Neural cell (in vitro differentiated cells): ENCODE measurements at regions not wholly inside any gene's neighbourhood (a gene's known extent, or its start where the extent isn't known, plus 50 kb on each side); places are given as distances from the start of the nearest gene placed in this dataset.

ENCODE experiments used
- H2AFZ ChIP-seq: fragments of 200-600, 300-800 bp; sonication (generic), shearing (Covaris generic); 2 replicates; pipeline ENCODE4 v1.6.0; 2014; ENCODE audit warnings: low read depth, mild to moderate bottlenecking, antibody characterized with exemption, low read length, moderate library complexity
- H3F3A ChIP-seq: fragments of 200-600 bp; shearing (Covaris generic); 2 replicates; pipeline ENCODE4 v1.6.1; 2016; ENCODE audit warnings: mild to moderate bottlenecking, moderate library complexity, mixed read lengths, antibody characterized with exemption, low read length; ENCODE audit not compliant: insufficient read depth, poor library complexity, severe bottlenecking
- H3K27ac ChIP-seq: fragments of 200-600, 300-800 bp; sonication (generic), shearing (Covaris generic); 2 replicates; pipeline ENCODE4 v1.5.1; 2014; ENCODE audit warnings: mild to moderate bottlenecking, low read length, moderate library complexity
- H3K27me3 ChIP-seq: fragments of 300-800, 200-600 bp; sonication (generic), shearing (Covaris generic); 2 replicates; pipeline ENCODE4 v1.6.0; 2014; ENCODE audit warnings: mild to moderate bottlenecking, low read depth, low read length, moderate library complexity; ENCODE audit not compliant: insufficient read depth
- H3K36me3 ChIP-seq: fragments of 300-800, 200-600 bp; sonication (generic), shearing (Covaris generic); 2 replicates; pipeline ENCODE4 v1.5.1; 2014; ENCODE audit warnings: mild to moderate bottlenecking, antibody characterized with exemption, low read length, moderate library complexity; ENCODE audit not compliant: insufficient read depth
- H3K4me2 ChIP-seq: fragments of 300-800, 200-600 bp; sonication (generic), shearing (Covaris generic); 2 replicates; pipeline ENCODE4 v1.6.0; 2014; ENCODE audit warnings: mild to moderate bottlenecking, low read length
- H3K4me3 ChIP-seq: fragments of 300-800, 200-600 bp; sonication (generic), shearing (Covaris generic); 2 replicates; pipeline ENCODE4 v1.5.1; 2014; ENCODE audit warnings: mild to moderate bottlenecking, low read length, moderate library complexity
- H3K79me2 ChIP-seq: fragments of 200-600 bp; shearing (Covaris generic); replicated peaks from 2 replicates; pipeline ENCODE4 v1.6.0; 2014; ENCODE audit warnings: mild to moderate bottlenecking, low read length, moderate library complexity; ENCODE audit not compliant: insufficient read depth
- H3K9ac ChIP-seq: fragments of 300-800, 200-600 bp; sonication (generic), shearing (Covaris generic); 2 replicates; pipeline ENCODE4 v1.6.1; 2016; ENCODE audit warnings: mild to moderate bottlenecking, low read length, mixed read lengths
- H3K9me2 ChIP-seq: fragments of 200-600 bp; shearing (Covaris generic); 2 replicates; pipeline ENCODE4 v1.6.1; 2016; ENCODE audit warnings: mild to moderate bottlenecking, low read length, mixed read lengths; ENCODE audit not compliant: insufficient read depth
- H3K9me3 ChIP-seq: fragments of 200-600, 300-800 bp; sonication (generic), shearing (Covaris generic); 2 replicates; pipeline ENCODE4 v1.6.1; 2016; ENCODE audit warnings: mild to moderate bottlenecking, mixed run types, low read length, moderate library complexity, mixed read lengths
- H4K20me1 ChIP-seq: fragments of 200-600 bp; shearing (Covaris generic); 2 replicates; pipeline ENCODE4 v1.6.1; 2016; ENCODE audit warnings: mild to moderate bottlenecking, mixed run types; ENCODE audit not compliant: insufficient read depth
- CTCF ChIP-seq: fragments of 450-650 bp; IDR thresholded peaks from 2 replicates; pipeline ENCODE4 v1.5.1; 2014; ENCODE audit warnings: antibody characterized with exemption, mild to moderate bottlenecking, moderate library complexity; ENCODE audit not compliant: poor library complexity, severe bottlenecking
- EP300 ChIP-seq: fragments of 450-650 bp; conservative IDR thresholded peaks from 2 replicates; pipeline ENCODE4 v1.6.1; 2014; ENCODE audit warnings: antibody characterized with exemption, mild to moderate bottlenecking, moderate library complexity; ENCODE audit not compliant: poor library complexity, severe bottlenecking
- EZH2 ChIP-seq: fragments of 200-600, 300-800 bp; shearing (Covaris generic), sonication (generic); IDR thresholded peaks from 2 replicates; pipeline ENCODE4 v1.6.1; 2014; ENCODE audit warnings: antibody characterized with exemption, low read length, borderline replicate concordance, mild to moderate bottlenecking; ENCODE audit not compliant: insufficient read depth, poor library complexity, severe bottlenecking
- MXI1 ChIP-seq: fragments of 450-650 bp; conservative IDR thresholded peaks from 2 replicates; pipeline ENCODE4 v1.6.1; 2014; ENCODE audit warnings: antibody characterized with exemption, mild to moderate bottlenecking; ENCODE audit not compliant: poor library complexity, severe bottlenecking
- POLR2AphosphoS5 ChIP-seq: IDR thresholded peaks from 2 replicates; pipeline ENCODE4 v1.6.1; 2012
- RAD21 ChIP-seq: fragments of 450-650 bp; conservative IDR thresholded peaks from 2 replicates; pipeline ENCODE4 v1.6.1; 2014; ENCODE audit warnings: antibody characterized with exemption, mild to moderate bottlenecking, moderate library complexity
- REST ChIP-seq: IDR thresholded peaks from 2 replicates; pipeline ENCODE4 v1.6.1; 2012; ENCODE audit warnings: borderline replicate concordance
- SMC3 ChIP-seq: fragments of 450-650 bp; conservative IDR thresholded peaks from 2 replicates; pipeline ENCODE4 v1.6.1; 2014; ENCODE audit warnings: antibody characterized with exemption, mild to moderate bottlenecking, moderate library complexity; ENCODE audit not compliant: poor library complexity
- TAF1 ChIP-seq: IDR thresholded peaks from 2 replicates; pipeline ENCODE4 v1.6.1; 2012; ENCODE audit warnings: low read depth

DNA sequence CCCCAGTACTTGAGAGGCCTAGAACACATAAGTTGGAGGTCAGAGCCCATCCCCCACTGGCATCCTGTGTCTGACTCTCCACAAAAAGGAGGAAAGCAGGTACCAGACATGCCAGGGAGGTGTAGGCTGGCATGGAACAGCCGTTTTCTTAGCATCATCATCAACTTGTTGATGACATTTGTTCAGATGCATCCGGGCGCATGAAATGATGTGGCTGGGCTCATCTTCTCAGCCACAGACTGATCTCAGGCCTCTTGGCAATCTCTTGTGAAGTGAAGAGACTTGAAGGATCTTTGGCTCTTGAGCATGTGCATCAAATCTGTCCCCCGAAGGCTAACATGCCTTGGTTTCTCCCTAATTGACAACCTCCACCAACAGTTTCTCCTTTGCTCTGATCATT, 243.3 kb downstream of the TSN start:
- H3K79me2 ChIP-seq: no peaks in the 10 kb centered on the region
- H3K27ac ChIP-seq: no peak overlapping the region
- H3F3A ChIP-seq: no peaks in the 10 kb centered on the region
- H3K27me3 ChIP-seq: no peaks in the 10 kb centered on the region
- H3K9me2 ChIP-seq: no peaks in the 10 kb centered on the region
- no peak overlapping the region for H3K4me3 ChIP-seq
- no peak overlapping the region for H3K9ac ChIP-seq
- H4K20me1 ChIP-seq: no peaks in the 10 kb centered on the region
- H2AFZ ChIP-seq: no peak overlapping the region
- no peaks in the 10 kb centered on the region for H3K36me3 ChIP-seq
- H3K4me2 ChIP-seq: no peak overlapping the region
- no peaks in the 10 kb centered on the region for H3K9me3 ChIP-seq
- no peak for TF ChIP-seq REST
- TF ChIP-seq TAF1: no peak
- TF ChIP-seq EZH2: no peak
- no peak for TF ChIP-seq SMC3
- TF ChIP-seq CTCF: no peak
- no peak for TF ChIP-seq EP300
- no peak for TF ChIP-seq MXI1
- no peak for TF ChIP-seq RAD21
- no peak for TF ChIP-seq POLR2AphosphoS5

DNA sequence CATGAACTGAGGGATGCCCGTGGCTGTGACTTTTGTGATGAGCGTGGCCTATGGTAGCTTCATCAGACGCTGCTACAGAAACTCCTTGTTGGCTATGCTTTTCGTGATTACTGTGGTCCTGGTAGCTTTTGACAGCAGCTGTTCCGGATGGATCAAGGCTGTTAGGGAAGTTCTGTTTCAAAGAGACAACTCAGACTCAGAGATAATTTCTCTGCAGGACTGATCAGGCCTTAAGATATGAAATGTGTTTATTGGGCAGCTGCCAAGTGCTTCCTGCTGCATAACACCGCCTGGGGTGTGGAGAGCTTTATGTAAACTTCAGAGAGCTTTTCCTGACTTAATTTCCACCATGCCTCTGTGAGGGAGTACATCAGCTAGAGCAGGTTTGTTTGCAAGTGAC, 243.8 kb downstream of the TSN start:
- H3K79me2 ChIP-seq: no peaks in the 10 kb centered on the region
- H3K9me3 ChIP-seq: no peaks in the 10 kb centered on the region
- no peak overlapping the region for H3K9ac ChIP-seq
- H3K27ac ChIP-seq: no peak overlapping the region
- H2AFZ ChIP-seq: no peak overlapping the region
- H3K4me2 ChIP-seq: no peak overlapping the region
- H3K9me2 ChIP-seq: no peaks in the 10 kb centered on the region
- H3K36me3 ChIP-seq: no peaks in the 10 kb centered on the region
- TF ChIP-seq MXI1 (no peak), RAD21 (no peak), CTCF (no peak), REST (no peak), SMC3 (no peak), EZH2 (no peak), EP300 (no peak), TAF1 (no peak)
- H3K4me3 ChIP-seq: no peak overlapping the region
- H4K20me1 ChIP-seq: no peaks in the 10 kb centered on the region
- H3K27me3 ChIP-seq: no peaks in the 10 kb centered on the region
- no peaks in the 10 kb centered on the region for H3F3A ChIP-seq
